GM19328 (cell line): ENCODE measurements at regions not wholly inside any gene's neighbourhood (a gene's known extent, or its start where the extent isn't known, plus 50 kb on each side); places are given as distances from the start of the nearest gene placed in this dataset.
"Not testable (repeated sequence)": the region's sequence is repeated elsewhere in the genome, so short reads cannot be mapped to it uniquely, and the experiment has no call there.

Source experiments
- ATAC-seq: cut with Tn5 transposase; IDR thresholded peaks from one replicate; pipeline ENCODE4 v1.9.1; 2021; ENCODE audit warnings: mild to moderate bottlenecking, moderate library complexity; ENCODE audit not compliant: unreplicated experiment

- no peak for ATAC-seq
Measured at GRCh38 chr6:66561479-66561878, 854.5 kb upstream of the EYS start.

GRCh38 chr6:66558189-66558588 is 851.2 kb upstream of the EYS start:
- no peak for ATAC-seq

GRCh38 chr6:66556936-66557335 is 849.9 kb upstream of the EYS start:
- no peak for ATAC-seq

GRCh38 chr6:66555082-66555481 is 848.1 kb upstream of the EYS start:
- no peak for ATAC-seq

GRCh38 chr6:66553441-66553840 is 846.4 kb upstream of the EYS start:
- ATAC-seq, result no peak

GRCh38 chr6:66538551-66539135 is 831.6 kb upstream of the EYS start:
- no peak for ATAC-seq

- no peak for ATAC-seq
Measured at GRCh38 chr6:66533921-66534404, 826.9 kb upstream of the EYS start.

- no peak for ATAC-seq
Measured at GRCh38 chr6:66526061-66526460, 819.0 kb upstream of the EYS start.

- no peak for ATAC-seq
Measured at GRCh38 chr6:66522864-66523263, 815.8 kb upstream of the EYS start.

GRCh38 chr6:66516377-66516776 is 809.4 kb upstream of the EYS start:
- no peak for ATAC-seq

- ATAC-seq, result no peak
Measured at GRCh38 chr6:66508433-66508832, 801.4 kb upstream of the EYS start.

GRCh38 chr6:66499851-66500250 is 792.8 kb upstream of the EYS start:
- ATAC-seq, result no peak

- ATAC-seq, result no peak
Measured at GRCh38 chr6:66496659-66497058, 789.6 kb upstream of the EYS start.

GRCh38 chr6:66494643-66495042 is 787.6 kb upstream of the EYS start:
- ATAC-seq, result not testable (repeated sequence)

- no peak for ATAC-seq
Measured at GRCh38 chr6:66489269-66489987, 782.4 kb upstream of the EYS start.

- ATAC-seq, result no peak
Measured at GRCh38 chr6:66481216-66481615, 774.2 kb upstream of the EYS start.

GRCh38 chr6:66478705-66479104 is 771.7 kb upstream of the EYS start:
- ATAC-seq, result no peak

GRCh38 chr6:66435321-66435720 is 728.3 kb upstream of the EYS start:
- ATAC-seq, result no peak

- no peak for ATAC-seq
Measured at GRCh38 chr6:66429210-66429609, 722.2 kb upstream of the EYS start.

- ATAC-seq, result no peak
Measured at GRCh38 chr6:66423047-66423446, 716.0 kb upstream of the EYS start.

- ATAC-seq, result no peak
Measured at GRCh38 chr6:66421570-66421969, 714.5 kb upstream of the EYS start.

GRCh38 chr6:66418906-66419305 is 711.9 kb upstream of the EYS start:
- no peak for ATAC-seq

- no peak for ATAC-seq
Measured at GRCh38 chr6:66403966-66404365, 696.9 kb upstream of the EYS start.
